HepG2 (cell line): ENCODE measurements at regions not wholly inside any gene's neighbourhood (a gene's known extent, or its start where the extent isn't known, plus 50 kb on each side); places are given as distances from the start of the nearest gene placed in this dataset.

Experiments
- ESRRA ChIP-seq: sonication (generic); formaldehyde crosslinking; IDR thresholded peaks from 2 replicates; pipeline ENCODE4 v1.5.1; 2020; ENCODE audit warnings: mild to moderate bottlenecking, low read depth, missing genetic modification reagents
- MAZ ChIP-seq, 2 experiments: sonication (generic) in 1 of 2; formaldehyde crosslinking in 1 of 2; IDR thresholded peaks; 2 replicates each; pipeline versions ENCODE4 v1.5.0 to v1.6.1; 2012 to 2020; ENCODE audit warnings: low read depth in 2 of 2, mild to moderate bottlenecking in 2 of 2, borderline replicate concordance in 1 of 2, improper control_type of control experiment in 1 of 2, low read length in 1 of 2, missing genetic modification reagents in 1 of 2, moderate library complexity in 1 of 2
- PLRG1 ChIP-seq: fragments of 450-650 bp; conservative IDR thresholded peaks from 2 replicates; pipeline ENCODE4 v1.6.1; 2016
- POLR2A ChIP-seq, 2 experiments: IDR thresholded peaks; 2 replicates each; pipeline ENCODE4 v1.6.1; 2011; ENCODE audit warnings: low read depth in 2 of 2, low read length in 2 of 2, mild to moderate bottlenecking in 1 of 2, moderate library complexity in 1 of 2; ENCODE audit not compliant: insufficient read depth in 1 of 2
- RXRA ChIP-seq: sonication (generic); formaldehyde crosslinking; IDR thresholded peaks from 2 replicates; pipeline ENCODE4 v1.5.1; 2020; ENCODE audit warnings: missing genetic modification reagents
- ZBTB42 ChIP-seq: sonication (generic); formaldehyde crosslinking; IDR thresholded peaks from 2 replicates; pipeline ENCODE4 v1.5.0; 2020; ENCODE audit warnings: mild to moderate bottlenecking, missing genetic modification reagents
- ZNF747 ChIP-seq: sonication (generic); formaldehyde crosslinking; IDR thresholded peaks from 2 replicates; pipeline ENCODE4 v1.8.1; 2023; ENCODE audit warnings: missing genetic modification reagents, mild to moderate bottlenecking, borderline replicate concordance
- TF ChIP-seq, protein P1 (sequence below): sonication (generic); formaldehyde crosslinking; IDR thresholded peaks from 2 replicates; pipeline ENCODE4 v1.5.0; 2020; ENCODE audit warnings: mild to moderate bottlenecking, missing genetic modification reagents, moderate library complexity
- TF ChIP-seq, protein P2 (sequence below): sonication (generic); formaldehyde crosslinking; IDR thresholded peaks from 2 replicates; pipeline ENCODE4 v1.4.0; 2020; ENCODE audit warnings: mild to moderate bottlenecking, missing genetic modification reagents
- TF ChIP-seq, protein P3 (sequence below): sonication (generic); formaldehyde crosslinking; IDR thresholded peaks from 2 replicates; pipeline ENCODE4 v1.5.1; 2020; ENCODE audit warnings: mild to moderate bottlenecking, missing genetic modification reagents, moderate library complexity

- TF ChIP-seq ESRRA, result no peak
- TF ChIP-seq POLR2A (IDR thresholded peaks at IDR 0.05; ENCODE audit: insufficient read depth in 1 of 2, low read depth in 2 of 2, low read length in 2 of 2), result no peak
- no peak for TF ChIP-seq ZBTB42 (CRISPR knock-in tag)
- TF ChIP-seq, protein P1, sequence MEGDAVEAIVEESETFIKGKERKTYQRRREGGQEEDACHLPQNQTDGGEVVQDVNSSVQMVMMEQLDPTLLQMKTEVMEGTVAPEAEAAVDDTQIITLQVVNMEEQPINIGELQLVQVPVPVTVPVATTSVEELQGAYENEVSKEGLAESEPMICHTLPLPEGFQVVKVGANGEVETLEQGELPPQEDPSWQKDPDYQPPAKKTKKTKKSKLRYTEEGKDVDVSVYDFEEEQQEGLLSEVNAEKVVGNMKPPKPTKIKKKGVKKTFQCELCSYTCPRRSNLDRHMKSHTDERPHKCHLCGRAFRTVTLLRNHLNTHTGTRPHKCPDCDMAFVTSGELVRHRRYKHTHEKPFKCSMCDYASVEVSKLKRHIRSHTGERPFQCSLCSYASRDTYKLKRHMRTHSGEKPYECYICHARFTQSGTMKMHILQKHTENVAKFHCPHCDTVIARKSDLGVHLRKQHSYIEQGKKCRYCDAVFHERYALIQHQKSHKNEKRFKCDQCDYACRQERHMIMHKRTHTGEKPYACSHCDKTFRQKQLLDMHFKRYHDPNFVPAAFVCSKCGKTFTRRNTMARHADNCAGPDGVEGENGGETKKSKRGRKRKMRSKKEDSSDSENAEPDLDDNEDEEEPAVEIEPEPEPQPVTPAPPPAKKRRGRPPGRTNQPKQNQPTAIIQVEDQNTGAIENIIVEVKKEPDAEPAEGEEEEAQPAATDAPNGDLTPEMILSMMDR (CRISPR knock-in tag), result no peak
- no peak for TF ChIP-seq PLRG1
- no peak for TF ChIP-seq ZNF747
- TF ChIP-seq, protein P2, sequence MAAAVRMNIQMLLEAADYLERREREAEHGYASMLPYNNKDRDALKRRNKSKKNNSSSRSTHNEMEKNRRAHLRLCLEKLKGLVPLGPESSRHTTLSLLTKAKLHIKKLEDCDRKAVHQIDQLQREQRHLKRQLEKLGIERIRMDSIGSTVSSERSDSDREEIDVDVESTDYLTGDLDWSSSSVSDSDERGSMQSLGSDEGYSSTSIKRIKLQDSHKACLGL (CRISPR knock-in tag), result no peak
- TF ChIP-seq RXRA, result no peak
- TF ChIP-seq, protein P3, sequence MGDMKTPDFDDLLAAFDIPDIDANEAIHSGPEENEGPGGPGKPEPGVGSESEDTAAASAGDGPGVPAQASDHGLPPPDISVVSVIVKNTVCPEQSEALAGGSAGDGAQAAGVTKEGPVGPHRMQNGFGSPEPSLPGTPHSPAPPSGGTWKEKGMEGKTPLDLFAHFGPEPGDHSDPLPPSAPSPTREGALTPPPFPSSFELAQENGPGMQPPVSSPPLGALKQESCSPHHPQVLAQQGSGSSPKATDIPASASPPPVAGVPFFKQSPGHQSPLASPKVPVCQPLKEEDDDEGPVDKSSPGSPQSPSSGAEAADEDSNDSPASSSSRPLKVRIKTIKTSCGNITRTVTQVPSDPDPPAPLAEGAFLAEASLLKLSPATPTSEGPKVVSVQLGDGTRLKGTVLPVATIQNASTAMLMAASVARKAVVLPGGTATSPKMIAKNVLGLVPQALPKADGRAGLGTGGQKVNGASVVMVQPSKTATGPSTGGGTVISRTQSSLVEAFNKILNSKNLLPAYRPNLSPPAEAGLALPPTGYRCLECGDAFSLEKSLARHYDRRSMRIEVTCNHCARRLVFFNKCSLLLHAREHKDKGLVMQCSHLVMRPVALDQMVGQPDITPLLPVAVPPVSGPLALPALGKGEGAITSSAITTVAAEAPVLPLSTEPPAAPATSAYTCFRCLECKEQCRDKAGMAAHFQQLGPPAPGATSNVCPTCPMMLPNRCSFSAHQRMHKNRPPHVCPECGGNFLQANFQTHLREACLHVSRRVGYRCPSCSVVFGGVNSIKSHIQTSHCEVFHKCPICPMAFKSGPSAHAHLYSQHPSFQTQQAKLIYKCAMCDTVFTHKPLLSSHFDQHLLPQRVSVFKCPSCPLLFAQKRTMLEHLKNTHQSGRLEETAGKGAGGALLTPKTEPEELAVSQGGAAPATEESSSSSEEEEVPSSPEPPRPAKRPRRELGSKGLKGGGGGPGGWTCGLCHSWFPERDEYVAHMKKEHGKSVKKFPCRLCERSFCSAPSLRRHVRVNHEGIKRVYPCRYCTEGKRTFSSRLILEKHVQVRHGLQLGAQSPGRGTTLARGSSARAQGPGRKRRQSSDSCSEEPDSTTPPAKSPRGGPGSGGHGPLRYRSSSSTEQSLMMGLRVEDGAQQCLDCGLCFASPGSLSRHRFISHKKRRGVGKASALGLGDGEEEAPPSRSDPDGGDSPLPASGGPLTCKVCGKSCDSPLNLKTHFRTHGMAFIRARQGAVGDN, result no peak
- no peak for TF ChIP-seq MAZ (IDR thresholded peaks at IDR 0.05; ENCODE audit: borderline replicate concordance, low read depth, low read length)
- no peak for TF ChIP-seq MAZ (CRISPR knock-in tag; IDR thresholded peaks at IDR 0.05; ENCODE audit: low read depth)
Observed at GRCh38 chr11:35077709-35078469, 61.1 kb upstream of the CD44 start.
